Astrocyte of the cerebellum (primary cell): ENCODE measurements at regions not wholly inside any gene's neighbourhood (a gene's known extent, or its start where the extent isn't known, plus 50 kb on each side); places are given as distances from the start of the nearest gene placed in this dataset.

Experiments
- DNase-seq: peaks from one replicate; pipeline ENCODE4 v3.0.0-alpha.2; 2011; ENCODE audit warnings: low read depth
- H3K4me3 ChIP-seq: 2 replicates; pipeline ENCODE4 v1.5.1; 2011; ENCODE audit warnings: mild to moderate bottlenecking, low read depth, low read length, moderate library complexity
- in situ Hi-C: cut with HindIII; loops from 2 replicates; pipeline ENCODE4 v1.10.0; 2017; ENCODE audit warnings: low sequenced_read_pairs
- TF ChIP-seq, protein P1 (sequence below): IDR thresholded peaks from 2 replicates; pipeline ENCODE4 v1.5.1; 2012; ENCODE audit warnings: low read length, low read depth, moderate library complexity, mild to moderate bottlenecking; ENCODE audit errors: missing control alignments

DNA sequence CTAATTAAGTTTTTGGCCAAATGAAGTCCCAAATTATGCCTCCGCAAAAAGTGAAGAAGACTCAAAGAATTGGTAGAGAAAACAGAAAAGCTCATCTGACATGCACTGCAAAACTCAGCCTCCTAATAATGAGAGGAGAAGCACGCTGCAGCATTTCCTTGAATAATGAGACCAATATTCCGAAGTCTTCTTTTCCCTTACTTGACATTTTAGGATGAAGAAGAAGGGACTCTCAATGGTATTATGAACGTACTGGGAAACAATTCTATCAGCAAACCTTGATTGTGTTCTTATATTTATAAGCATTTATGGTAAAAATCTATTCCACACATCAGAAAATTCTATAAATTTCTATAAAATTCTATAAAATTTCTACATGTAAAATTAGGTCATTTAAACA, 733.9 kb upstream of the ACVR2A start:
- H3K4me3 ChIP-seq = no peak overlapping the region
- no peak for DNase-seq
- TF ChIP-seq, protein P1, sequence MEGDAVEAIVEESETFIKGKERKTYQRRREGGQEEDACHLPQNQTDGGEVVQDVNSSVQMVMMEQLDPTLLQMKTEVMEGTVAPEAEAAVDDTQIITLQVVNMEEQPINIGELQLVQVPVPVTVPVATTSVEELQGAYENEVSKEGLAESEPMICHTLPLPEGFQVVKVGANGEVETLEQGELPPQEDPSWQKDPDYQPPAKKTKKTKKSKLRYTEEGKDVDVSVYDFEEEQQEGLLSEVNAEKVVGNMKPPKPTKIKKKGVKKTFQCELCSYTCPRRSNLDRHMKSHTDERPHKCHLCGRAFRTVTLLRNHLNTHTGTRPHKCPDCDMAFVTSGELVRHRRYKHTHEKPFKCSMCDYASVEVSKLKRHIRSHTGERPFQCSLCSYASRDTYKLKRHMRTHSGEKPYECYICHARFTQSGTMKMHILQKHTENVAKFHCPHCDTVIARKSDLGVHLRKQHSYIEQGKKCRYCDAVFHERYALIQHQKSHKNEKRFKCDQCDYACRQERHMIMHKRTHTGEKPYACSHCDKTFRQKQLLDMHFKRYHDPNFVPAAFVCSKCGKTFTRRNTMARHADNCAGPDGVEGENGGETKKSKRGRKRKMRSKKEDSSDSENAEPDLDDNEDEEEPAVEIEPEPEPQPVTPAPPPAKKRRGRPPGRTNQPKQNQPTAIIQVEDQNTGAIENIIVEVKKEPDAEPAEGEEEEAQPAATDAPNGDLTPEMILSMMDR = no peak
- in situ Hi-C loops = no loop called here

DNA sequence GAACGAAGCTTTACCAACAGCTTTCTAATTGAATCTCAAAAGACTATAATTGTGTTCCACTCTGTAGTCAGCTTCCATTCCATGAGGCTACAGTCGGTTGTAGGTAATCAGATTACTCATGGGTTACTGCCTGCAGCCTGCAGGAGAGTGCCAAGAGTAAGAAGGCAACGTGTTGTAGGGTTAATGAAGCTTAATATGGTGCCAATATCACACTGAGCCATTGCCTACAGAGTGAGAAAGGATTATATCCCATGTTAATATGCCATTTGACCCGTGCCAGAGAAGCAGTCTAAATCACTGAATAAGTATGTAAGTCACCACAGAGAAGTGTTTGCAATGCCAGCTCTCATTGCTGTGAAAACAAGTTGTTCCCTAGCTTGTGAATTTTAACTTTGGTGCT, 734.5 kb upstream of the ACVR2A start:
- no peak overlapping the region for H3K4me3 ChIP-seq
- peak; percentile 68 for DNase-seq
- TF ChIP-seq, protein P1 = no peak
- in situ Hi-C loops = no loop called here

DNA sequence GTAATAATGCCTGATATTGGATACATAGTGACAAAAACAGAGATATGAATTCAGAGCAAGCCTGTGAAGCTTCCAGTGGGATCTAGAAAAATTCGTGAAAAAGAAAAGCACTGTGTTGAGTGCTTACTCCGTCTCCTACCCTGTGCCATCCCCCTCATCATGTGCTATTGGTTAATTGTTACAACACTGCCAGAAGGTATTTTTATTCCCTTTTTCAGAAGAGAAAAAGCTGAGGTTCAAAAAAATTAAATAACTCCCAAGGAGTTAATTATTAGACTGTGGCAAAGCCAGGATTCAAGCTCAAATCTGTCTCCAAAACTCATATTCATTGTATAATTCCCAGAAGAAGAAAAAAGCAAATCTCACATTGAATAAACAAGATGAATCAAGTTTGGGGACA, 735.5 kb upstream of the ACVR2A start:
- H3K4me3 ChIP-seq = no peak overlapping the region
- no peak for DNase-seq
- in situ Hi-C loops = no loop called here
- TF ChIP-seq, protein P1 = no peak

DNA sequence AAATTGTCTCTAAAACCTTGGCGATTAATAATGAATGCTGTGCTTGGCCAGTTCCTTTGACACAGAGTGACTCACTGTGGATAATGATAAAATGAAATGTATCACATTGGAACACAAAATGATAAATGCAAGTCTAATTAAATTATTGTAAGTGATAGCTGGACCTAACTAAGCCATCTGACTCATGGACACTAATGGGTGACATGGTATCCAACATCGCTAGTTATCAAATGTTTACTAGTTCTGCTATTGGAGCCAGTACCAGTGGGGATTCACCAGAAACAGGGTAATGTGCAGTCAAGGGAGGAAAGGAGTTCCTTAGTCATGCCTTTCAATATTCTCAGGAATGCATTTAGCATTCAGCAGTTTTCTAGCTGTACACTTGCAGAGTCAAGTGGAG, 736.3 kb upstream of the ACVR2A start:
- no peak overlapping the region for H3K4me3 ChIP-seq
- in situ Hi-C loops = no loop called here
- peak; percentile 20 for DNase-seq
- TF ChIP-seq, protein P1 = no peak

DNA sequence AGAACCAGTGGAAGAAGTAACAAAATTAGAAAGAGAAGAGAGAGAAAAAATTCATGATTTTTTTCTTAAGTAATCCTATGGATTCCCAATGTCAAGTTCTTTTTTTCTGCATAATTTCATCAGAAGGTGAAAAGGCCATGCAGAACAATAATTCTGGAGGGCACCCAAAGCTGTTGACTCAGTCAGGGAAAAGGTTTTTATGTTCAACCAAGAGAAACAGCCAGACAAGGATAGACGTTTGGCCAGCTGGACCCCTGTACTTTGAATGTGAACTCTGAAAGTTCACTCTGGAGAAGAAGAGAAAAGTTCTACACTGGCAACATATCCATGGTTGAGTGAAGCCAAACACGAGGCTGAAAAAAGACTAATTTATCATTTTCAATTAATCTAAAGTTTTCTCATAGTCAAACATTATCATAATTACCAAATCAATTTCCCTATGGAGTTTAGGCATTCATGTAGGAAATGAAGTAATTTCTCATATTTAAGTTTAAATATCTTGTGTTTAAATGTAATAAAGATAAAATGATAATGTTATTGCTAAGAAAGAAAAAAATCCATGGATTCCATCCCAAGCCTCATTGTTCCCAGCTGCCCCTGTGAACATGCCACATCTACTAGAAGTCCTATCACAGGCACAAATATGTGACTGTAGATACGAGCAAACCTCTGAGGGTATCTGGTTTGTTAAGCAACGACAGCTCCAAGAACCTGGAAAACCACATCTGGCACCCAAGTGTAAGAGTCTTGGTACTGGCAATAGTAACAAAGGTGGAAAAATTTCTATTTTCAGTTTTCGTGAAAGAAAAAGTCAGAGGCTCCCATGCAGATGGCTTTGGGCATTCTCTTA, 742.7 kb upstream of the ACVR2A start:
- in situ Hi-C loops = no loop called here
- H3K4me3 ChIP-seq = no peak overlapping the region
- no peak for DNase-seq
- TF ChIP-seq, protein P1 = no peak

DNA sequence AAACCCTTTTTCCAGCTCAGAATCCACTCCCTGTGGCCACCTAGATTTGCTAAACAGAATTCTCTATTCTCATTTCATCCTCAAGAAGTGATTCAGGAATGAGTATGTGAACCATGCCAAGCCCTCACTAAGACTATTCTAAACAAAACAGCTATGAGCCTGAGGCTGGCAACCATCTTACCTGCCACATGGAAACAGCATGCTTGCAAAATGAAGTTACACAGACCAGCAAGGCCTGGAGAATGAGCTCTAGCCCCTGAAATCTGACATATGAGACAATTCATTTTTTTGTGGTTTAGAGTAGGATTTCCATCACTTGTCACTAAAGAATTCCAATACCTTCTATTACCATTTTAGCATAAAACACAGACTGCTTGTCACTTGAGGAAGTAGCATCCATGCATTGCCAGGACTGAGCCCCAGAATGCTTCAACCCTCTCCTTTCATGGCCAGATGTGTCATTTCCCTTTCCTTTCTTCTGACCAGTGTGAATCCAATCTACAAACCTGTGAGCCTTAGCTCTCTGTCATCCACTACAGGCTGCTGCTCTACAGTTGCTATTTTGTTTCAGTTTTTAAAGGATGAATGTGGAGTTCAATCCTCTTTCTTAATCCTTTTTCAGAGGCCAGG, 744.3 kb upstream of the ACVR2A start:
- peak; percentile 50 for DNase-seq
- TF ChIP-seq, protein P1 = no peak
- in situ Hi-C loops = no loop called here
- no peak overlapping the region for H3K4me3 ChIP-seq
